ENCODE measurements at regions not wholly inside any gene's neighbourhood (a gene's known extent, or its start where the extent isn't known, plus 50 kb on each side); places are given as distances from the start of the nearest gene placed in this dataset.
"Not testable (repeated sequence)": the region's sequence is repeated elsewhere in the genome, so short reads cannot be mapped to it uniquely, and the experiment has no call there.

GRCh38 chr12:72888693-72889092, 616.5 kb downstream of the TRHDE start:
- H3K27ac ChIP-seq: no peak overlapping the region
- TF ChIP-seq CTCF (conservative IDR thresholded peaks at IDR 0.05): no peak

GRCh38 chr12:72889791-72890190, 617.6 kb downstream of the TRHDE start:
- H3K27ac ChIP-seq: no peak overlapping the region
- no peak for TF ChIP-seq CTCF (conservative IDR thresholded peaks at IDR 0.05)

GRCh38 chr12:72901685-72902084, 629.5 kb downstream of the TRHDE start:
- TF ChIP-seq CTCF (conservative IDR thresholded peaks at IDR 0.05): no peak
- no peak overlapping the region for H3K27ac ChIP-seq

- no peak overlapping the region for H3K27ac ChIP-seq
- no peak for TF ChIP-seq CTCF (conservative IDR thresholded peaks at IDR 0.05)
These were observed 653.5 kb downstream of the TRHDE start for GRCh38 chr12:72925716-72926115.

DNA sequence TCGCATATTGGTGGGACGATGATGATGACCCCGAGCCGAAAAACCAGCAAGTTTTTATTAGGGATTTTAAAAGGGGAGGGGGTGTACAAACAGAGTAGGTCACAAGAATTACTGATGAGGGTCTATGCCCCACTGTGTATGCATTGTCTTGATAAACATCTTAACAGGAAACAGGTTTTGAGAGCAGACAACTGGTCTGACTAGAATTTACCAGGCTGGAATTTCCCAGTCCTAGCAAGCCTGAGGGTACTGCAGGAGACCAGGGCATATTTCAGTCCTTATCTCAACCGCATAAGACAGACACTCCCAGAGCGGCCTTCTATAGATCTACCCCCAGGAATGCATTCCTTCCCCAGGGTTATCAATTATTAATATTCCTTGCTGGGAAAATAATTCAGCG, 659.7 kb downstream of the TRHDE start:
- H3K27ac ChIP-seq: not testable (repeated sequence)

DNA sequence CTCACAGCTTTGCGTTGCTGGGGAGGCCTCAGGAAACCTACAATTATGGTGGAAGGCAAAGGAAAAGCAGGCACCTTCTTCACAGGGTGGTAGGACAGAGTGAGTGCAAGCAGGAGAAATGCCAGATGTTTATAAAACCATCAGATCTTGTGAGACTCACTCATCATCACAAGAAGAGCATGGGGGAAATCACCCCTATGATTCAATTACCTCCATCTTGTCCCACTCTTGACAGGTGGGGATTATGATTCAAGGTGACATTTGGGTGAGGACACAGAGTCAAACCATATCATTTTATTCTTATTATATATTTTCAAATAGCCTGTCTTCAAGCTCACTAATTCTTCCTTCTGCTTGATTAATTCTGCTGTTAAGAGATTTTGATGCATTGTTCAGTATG, 665.3 kb downstream of the TRHDE start:
- no peak for TF ChIP-seq CTCF (conservative IDR thresholded peaks at IDR 0.05)
- H3K27ac ChIP-seq: no peak overlapping the region

DNA sequence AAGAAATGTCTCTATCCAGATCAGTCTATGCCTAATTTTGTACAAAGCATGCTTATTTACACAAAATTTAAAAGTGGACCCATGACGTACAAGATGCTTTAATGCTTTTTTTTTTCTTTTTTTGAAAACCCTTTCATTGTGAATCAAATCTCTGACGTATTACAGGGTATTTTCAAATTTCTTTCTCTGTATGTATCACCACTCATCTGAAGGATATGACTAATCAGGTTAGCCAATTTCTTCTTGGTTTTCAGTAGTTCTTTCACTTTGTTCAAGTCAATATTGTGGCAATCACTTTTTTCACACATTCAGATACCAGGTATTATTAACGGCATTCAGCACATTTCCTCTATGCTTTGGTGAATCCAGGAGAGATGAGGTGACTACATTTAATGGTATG, 685.3 kb downstream of the TRHDE start:
- TF ChIP-seq CTCF (conservative IDR thresholded peaks at IDR 0.05): no peak
- no peak overlapping the region for H3K27ac ChIP-seq

DNA sequence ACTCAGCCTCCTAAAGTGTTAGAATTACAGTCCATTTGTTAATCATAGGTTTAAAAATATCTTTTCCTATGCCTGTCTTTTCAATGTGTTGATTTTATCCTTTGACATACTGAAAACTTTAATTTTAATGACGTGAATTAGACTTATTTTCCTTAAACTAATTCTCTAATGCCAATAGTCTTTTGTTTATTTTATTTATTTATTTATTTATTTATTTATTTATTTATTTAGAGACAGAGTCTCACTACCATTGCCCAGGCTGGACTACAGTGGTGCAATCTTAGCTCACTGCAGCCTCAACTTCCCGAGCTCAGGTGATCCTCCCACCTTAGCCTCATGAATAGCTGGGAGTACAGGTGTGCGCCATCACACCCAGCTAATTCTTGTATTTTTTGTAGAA, 694.5 kb downstream of the TRHDE start:
- H3K27ac ChIP-seq: no peak overlapping the region
- TF ChIP-seq CTCF (conservative IDR thresholded peaks at IDR 0.05): no peak
